Globus pallidus (tissue), 1 donor: ENCODE measurements at regions not wholly inside any gene's neighbourhood (a gene's known extent, or its start where the extent isn't known, plus 50 kb on each side); places are given as distances from the start of the nearest gene placed in this dataset.
"Not testable (repeated sequence)": the region's sequence is repeated elsewhere in the genome, so short reads cannot be mapped to it uniquely, and the experiment has no call there.

Experiments
- DNase-seq: peaks from one replicate; pipeline ENCODE4 v3.0.0-alpha.2; 2015; ENCODE audit warnings: low spot score

- not testable (repeated sequence) for DNase-seq
Measured at GRCh38 chr17:22044706-22045246, 352.5 kb downstream of the KCNJ18 start.

- not testable (repeated sequence) for DNase-seq
Measured at GRCh38 chr17:22047521-22047920, 355.2 kb downstream of the KCNJ18 start.

- not testable (repeated sequence) for DNase-seq
Measured at GRCh38 chr17:22048226-22048625, 355.9 kb downstream of the KCNJ18 start.

GRCh38 chr17:22050766-22051165 lies 358.4 kb downstream of the KCNJ18 start:
- DNase-seq: not testable (repeated sequence)

- not testable (repeated sequence) for DNase-seq
Measured at GRCh38 chr17:22052715-22053114, 360.4 kb downstream of the KCNJ18 start.

GRCh38 chr17:22056566-22056965 lies 364.2 kb downstream of the KCNJ18 start:
- DNase-seq: not testable (repeated sequence)

GRCh38 chr17:22075918-22076317 lies 383.6 kb downstream of the KCNJ18 start:
- not testable (repeated sequence) for DNase-seq

GRCh38 chr17:22088589-22088988 lies 396.3 kb downstream of the KCNJ18 start:
- not testable (repeated sequence) for DNase-seq

GRCh38 chr17:22090263-22090935 lies 398.1 kb downstream of the KCNJ18 start:
- DNase-seq: no peak

GRCh38 chr17:22091041-22091679 lies 398.8 kb downstream of the KCNJ18 start:
- DNase-seq: not testable (repeated sequence)

- DNase-seq: not testable (repeated sequence)
Measured at GRCh38 chr17:22091840-22092239, 399.5 kb downstream of the KCNJ18 start.

- not testable (repeated sequence) for DNase-seq
Measured at GRCh38 chr17:22095414-22095813, 403.1 kb downstream of the KCNJ18 start.

- DNase-seq: not testable (repeated sequence)
Measured at GRCh38 chr17:22099633-22100032, 407.3 kb downstream of the KCNJ18 start.

- no peak for DNase-seq
Measured at GRCh38 chr17:22102177-22102576, 409.9 kb downstream of the KCNJ18 start.

GRCh38 chr17:22116720-22117119 lies 424.4 kb downstream of the KCNJ18 start:
- DNase-seq: not testable (repeated sequence)

GRCh38 chr17:22117401-22117800 lies 425.1 kb downstream of the KCNJ18 start:
- DNase-seq: not testable (repeated sequence)

- DNase-seq: not testable (repeated sequence)
Measured at GRCh38 chr17:22119016-22119415, 426.7 kb downstream of the KCNJ18 start.

GRCh38 chr17:22119751-22120150 lies 427.4 kb downstream of the KCNJ18 start:
- not testable (repeated sequence) for DNase-seq

GRCh38 chr17:22123536-22124281 lies 431.4 kb downstream of the KCNJ18 start:
- no peak for DNase-seq

GRCh38 chr17:22128171-22128570 lies 435.8 kb downstream of the KCNJ18 start:
- DNase-seq: no peak

- DNase-seq: no peak
Measured at GRCh38 chr17:22128723-22129122, 436.4 kb downstream of the KCNJ18 start.

- DNase-seq: not testable (repeated sequence)
Measured at GRCh38 chr17:22129920-22130319, 437.6 kb downstream of the KCNJ18 start.
